Activated naive CD4-positive, alpha-beta T cell treated with anti-CD3 and anti-CD28 coated beads, Interleukin-2, amount 50 U/mL, for 72 hours (primary cell): ENCODE measurements at regions not wholly inside any gene's neighbourhood (a gene's known extent, or its start where the extent isn't known, plus 50 kb on each side); places are given as distances from the start of the nearest gene placed in this dataset.
"Not testable (repeated sequence)": the region's sequence is repeated elsewhere in the genome, so short reads cannot be mapped to it uniquely, and the experiment has no call there.

Source experiments
- ATAC-seq, 2 donors: fragments of 150-1000 bp; cut with Tn5 transposase; 2 replicates each; pipeline ENCODE4 v1.10.0; 2021; ENCODE audit warnings: mild to moderate bottlenecking in 2 of 2, moderate library complexity in 2 of 2
- DNase-seq, 2 donors: peaks; one replicate each; pipeline ENCODE4 v3.0.0; 2021 to 2022; ENCODE audit warnings: low spot score in 2 of 2
- H3K27ac Mint-ChIP-seq, 2 donors: one replicate each; pipeline ENCODE4 v1.8.0; 2022; ENCODE audit warnings: mild to moderate bottlenecking in 2 of 2, mixed read lengths in 2 of 2
- H3K36me3 Mint-ChIP-seq, 2 donors: one replicate each; pipeline ENCODE4 v1.8.0; 2022; ENCODE audit warnings: mixed read lengths in 2 of 2
- H3K9me3 Mint-ChIP-seq, 2 donors: one replicate each; pipeline ENCODE4 v1.8.0; 2022; ENCODE audit warnings: mixed read lengths in 2 of 2

- H3K27ac Mint-ChIP-seq: no peak overlapping the region
- DNase-seq (no peak), ATAC-seq (no peak)
- H3K36me3 Mint-ChIP-seq: peaks cover 0 to 5% of the 10 kb centered on the region in 2 donors
- peaks cover 11 to 12% of the 10 kb centered on the region in 2 donors for H3K9me3 Mint-ChIP-seq
These were observed 182.6 kb upstream of the GLRA1 start for GRCh38 chr5:152107220-152107619.

- H3K27ac Mint-ChIP-seq: no peak overlapping the region
- H3K36me3 Mint-ChIP-seq: peaks cover 0 to 5% of the 10 kb centered on the region in 2 donors
- no peak for DNase-seq
- H3K9me3 Mint-ChIP-seq: peaks cover 11 to 13% of the 10 kb centered on the region in 2 donors
- no peak for ATAC-seq
These were observed 181.9 kb upstream of the GLRA1 start for GRCh38 chr5:152106571-152106970.

- Mint-ChIP-seq H3K27ac (no peak overlapping the region), H3K36me3 (peaks cover 0 to 5% of the 10 kb centered on the region in 2 donors), H3K9me3 (peaks cover 11 to 13% of the 10 kb centered on the region in 2 donors)
- ATAC-seq (no peak), DNase-seq (no peak)
These were observed 180.4 kb upstream of the GLRA1 start for GRCh38 chr5:152105085-152105484.

- Mint-ChIP-seq H3K9me3 (peaks cover 9 to 13% of the 10 kb centered on the region in 2 donors), H3K36me3 (peaks cover 0 to 4% of the 10 kb centered on the region in 2 donors), H3K27ac (no peak overlapping the region)
- ATAC-seq: no peak
- DNase-seq: no peak
These were observed 179.6 kb upstream of the GLRA1 start for GRCh38 chr5:152104211-152104610.

- not testable (repeated sequence) for H3K36me3 Mint-ChIP-seq, DNase-seq, H3K27ac Mint-ChIP-seq
- H3K9me3 Mint-ChIP-seq: peaks cover 5 to 13% of the 10 kb centered on the region in 2 donors
- peak in 1 of 2 donors; percentile 86 for ATAC-seq
These were observed 178.3 kb upstream of the GLRA1 start for GRCh38 chr5:152102908-152103307.

- DNase-seq: no peak
- Mint-ChIP-seq H3K9me3 (peaks cover 5 to 13% of the 10 kb centered on the region in 2 donors), H3K36me3 (no peaks in the 10 kb centered on the region), H3K27ac (no peak overlapping the region)
- no peak for ATAC-seq
These were observed 177.4 kb upstream of the GLRA1 start for GRCh38 chr5:152102057-152102456.

GRCh38 chr5:152100462-152100861, 175.8 kb upstream of the GLRA1 start:
- no peak for ATAC-seq
- Mint-ChIP-seq H3K27ac (no peak overlapping the region), H3K36me3 (no peaks in the 10 kb centered on the region), H3K9me3 (peaks cover 5 to 13% of the 10 kb centered on the region in 2 donors)
- DNase-seq: no peak

- no peak overlapping the region for H3K27ac Mint-ChIP-seq
- peak; percentile 34 to 67 for ATAC-seq
- H3K36me3 Mint-ChIP-seq: no peaks in the 10 kb centered on the region
- DNase-seq: no peak
- peaks cover 0 to under 1% of the 10 kb centered on the region in 2 donors for H3K9me3 Mint-ChIP-seq
These were observed 172.5 kb upstream of the GLRA1 start for GRCh38 chr5:152097128-152097527.

GRCh38 chr5:152094716-152095115, 170.1 kb upstream of the GLRA1 start:
- H3K9me3 Mint-ChIP-seq: no peaks in the 10 kb centered on the region
- no peaks in the 10 kb centered on the region for H3K36me3 Mint-ChIP-seq
- no peak overlapping the region for H3K27ac Mint-ChIP-seq
- DNase-seq (no peak), ATAC-seq (no peak)

GRCh38 chr5:152094060-152094459, 169.4 kb upstream of the GLRA1 start:
- Mint-ChIP-seq H3K27ac (no peak overlapping the region), H3K9me3 (no peaks in the 10 kb centered on the region), H3K36me3 (no peaks in the 10 kb centered on the region)
- ATAC-seq (no peak), DNase-seq (no peak)

- Mint-ChIP-seq H3K9me3 (no peaks in the 10 kb centered on the region), H3K27ac (no peak overlapping the region), H3K36me3 (no peaks in the 10 kb centered on the region)
- ATAC-seq (no peak), DNase-seq (no peak)
These were observed 167.9 kb upstream of the GLRA1 start for GRCh38 chr5:152092580-152092979.

GRCh38 chr5:152089644-152090043, 165.0 kb upstream of the GLRA1 start:
- Mint-ChIP-seq H3K36me3 (no peaks in the 10 kb centered on the region), H3K27ac (no peak overlapping the region), H3K9me3 (no peaks in the 10 kb centered on the region)
- DNase-seq: no peak
- no peak for ATAC-seq

GRCh38 chr5:152086668-152087067, 162.0 kb upstream of the GLRA1 start:
- Mint-ChIP-seq H3K36me3 (no peaks in the 10 kb centered on the region), H3K27ac (no peak overlapping the region), H3K9me3 (no peaks in the 10 kb centered on the region)
- DNase-seq: no peak
- ATAC-seq: no peak

GRCh38 chr5:152084476-152084875, 159.8 kb upstream of the GLRA1 start:
- DNase-seq (no peak), ATAC-seq (no peak)
- no peak overlapping the region for H3K27ac Mint-ChIP-seq
- no peaks in the 10 kb centered on the region for H3K36me3 Mint-ChIP-seq
- H3K9me3 Mint-ChIP-seq: no peaks in the 10 kb centered on the region

GRCh38 chr5:152083231-152083630, 158.6 kb upstream of the GLRA1 start:
- H3K27ac Mint-ChIP-seq: no peak overlapping the region
- no peaks in the 10 kb centered on the region for H3K36me3 Mint-ChIP-seq
- no peaks in the 10 kb centered on the region for H3K9me3 Mint-ChIP-seq
- ATAC-seq (no peak), DNase-seq (no peak)

- no peak for DNase-seq
- H3K27ac Mint-ChIP-seq: no peak overlapping the region
- no peaks in the 10 kb centered on the region for H3K36me3 Mint-ChIP-seq
- no peak for ATAC-seq
- no peaks in the 10 kb centered on the region for H3K9me3 Mint-ChIP-seq
These were observed 147.4 kb upstream of the GLRA1 start for GRCh38 chr5:152072091-152072490.

- Mint-ChIP-seq H3K27ac (no peak overlapping the region), H3K36me3 (no peaks in the 10 kb centered on the region), H3K9me3 (no peaks in the 10 kb centered on the region)
- no peak for DNase-seq
- no peak for ATAC-seq
These were observed 145.9 kb upstream of the GLRA1 start for GRCh38 chr5:152070591-152070990.

- Mint-ChIP-seq H3K9me3 (peaks cover 0 to 6% of the 10 kb centered on the region in 2 donors), H3K27ac (no peak overlapping the region), H3K36me3 (no peaks in the 10 kb centered on the region)
- DNase-seq (no peak), ATAC-seq (no peak)
These were observed 142.1 kb upstream of the GLRA1 start for GRCh38 chr5:152066784-152067183.

- DNase-seq: no peak
- Mint-ChIP-seq H3K27ac (no peak overlapping the region), H3K9me3 (peaks cover 0 to 6% of the 10 kb centered on the region in 2 donors), H3K36me3 (no peaks in the 10 kb centered on the region)
- no peak for ATAC-seq
These were observed 138.4 kb upstream of the GLRA1 start for GRCh38 chr5:152063004-152063403.
